Uterus (tissue), 3 donors: ENCODE measurements at regions not wholly inside any gene's neighbourhood (a gene's known extent, or its start where the extent isn't known, plus 50 kb on each side); places are given as distances from the start of the nearest gene placed in this dataset.

Experiments used
- DNase-seq, 2 donors: peaks; one replicate each; pipeline ENCODE4 v3.0.0-alpha.2; 2019 to 2020
- H3K27ac ChIP-seq, 2 donors: fragments of 200-600 bp; sonication (generic); 1 replicate in 1 of 2; 2 replicates in 1 of 2; pipeline ENCODE4 v1.5.1; 2016 to 2018
- H3K27me3 ChIP-seq, 2 donors: fragments of 200-600 bp; sonication (generic); one replicate each; pipeline ENCODE4 v1.5.1; 2018 to 2019; ENCODE audit warnings: control low read depth in 1 of 2
- H3K36me3 ChIP-seq, 2 donors: fragments of 200-600 bp; sonication (generic); one replicate each; pipeline ENCODE4 v1.5.1; 2019; ENCODE audit warnings: control low read depth in 1 of 2
- H3K4me1 ChIP-seq, 2 donors: fragments of 200-600 bp; sonication (generic); one replicate each; pipeline ENCODE4 v1.5.1; 2018 to 2019; ENCODE audit warnings: control low read depth in 1 of 2
- H3K4me3 ChIP-seq, 2 donors: fragments of 200-600 bp; sonication (generic); 1 replicate in 1 of 2; 2 replicates in 1 of 2; pipeline ENCODE4 v1.5.1; 2018 to 2019; ENCODE audit warnings: mild to moderate bottlenecking in 1 of 2
- H3K9me3 ChIP-seq, 2 donors: fragments of 200-600 bp; sonication (generic); one replicate each; pipeline ENCODE4 v1.5.1; 2019; ENCODE audit warnings: control low read depth in 1 of 2
- CTCF ChIP-seq, 4 experiments: fragments of 200-600 bp in 2 of 4; fragments of 450-650 bp in 2 of 4; sonication (generic) in 2 of 4; IDR thresholded peaks; one replicate each; pipeline ENCODE4 v1.5.1; 2016 to 2019; ENCODE audit warnings: antibody characterized with exemption in 4 of 4, mild to moderate bottlenecking in 2 of 4, moderate library complexity in 1 of 4
- POLR2A ChIP-seq, 2 donors: fragments of 450-650 bp; IDR thresholded peaks; one replicate each; pipeline ENCODE4 v1.6.1; 2016; ENCODE audit warnings: antibody characterized with exemption in 2 of 2, mild to moderate bottlenecking in 1 of 2, moderate library complexity in 1 of 2
- intact Hi-C: fragments of 100-400 bp; cut with DNase I; formaldehyde crosslinking; loops from one replicate; pipeline ENCODE4 v1.15.1; 2023; ENCODE audit warnings: low total_unique reads
- donor health status: DM: yes; HTN: yes; CAD: no.

GRCh38 chr17:13407381-13407780 is 194.3 kb downstream of the HS3ST3A1 start:
- no peaks in the 10 kb centered on the region for H3K36me3 ChIP-seq
- no peak for TF ChIP-seq POLR2A (IDR thresholded peaks at IDR 0.05)
- TF ChIP-seq CTCF (IDR thresholded peaks at IDR 0.05), result no peak
- no peak for DNase-seq
- H3K4me3 ChIP-seq, result no peak overlapping the region
- no peaks in the 10 kb centered on the region for H3K4me1 ChIP-seq
- H3K27ac ChIP-seq, result no peak overlapping the region
- intact Hi-C loops, result no loop called here
- no peaks in the 10 kb centered on the region for H3K27me3 ChIP-seq
- no peaks in the 10 kb centered on the region for H3K9me3 ChIP-seq

GRCh38 chr17:13405807-13406206 is 195.9 kb downstream of the HS3ST3A1 start:
- Histone ChIP-seq H3K27ac (no peak overlapping the region), H3K9me3 (no peaks in the 10 kb centered on the region), H3K27me3 (no peaks in the 10 kb centered on the region), H3K4me1 (no peaks in the 10 kb centered on the region), H3K4me3 (no peak overlapping the region), H3K36me3 (no peaks in the 10 kb centered on the region)
- no peak for TF ChIP-seq CTCF (IDR thresholded peaks at IDR 0.05)
- no peak for DNase-seq
- intact Hi-C loops, result no loop called here

- intact Hi-C loops, result no loop called here
- Histone ChIP-seq H3K27me3 (no peaks in the 10 kb centered on the region), H3K9me3 (no peaks in the 10 kb centered on the region), H3K4me3 (no peak overlapping the region), H3K36me3 (no peaks in the 10 kb centered on the region), H3K4me1 (no peaks in the 10 kb centered on the region), H3K27ac (no peak overlapping the region)
- no peak for DNase-seq
- TF ChIP-seq POLR2A (IDR thresholded peaks at IDR 0.05) (no peak), CTCF (IDR thresholded peaks at IDR 0.05) (no peak)
Measured at GRCh38 chr17:13405080-13405479, 196.6 kb downstream of the HS3ST3A1 start.

GRCh38 chr17:13403982-13404946 is 197.5 kb downstream of the HS3ST3A1 start:
- TF ChIP-seq POLR2A (IDR thresholded peaks at IDR 0.05) (no peak), CTCF (IDR thresholded peaks at IDR 0.05) (no peak)
- no peak for DNase-seq
- no peaks in the 10 kb centered on the region for H3K36me3 ChIP-seq
- H3K4me3 ChIP-seq, result no peak overlapping the region
- H3K9me3 ChIP-seq, result no peaks in the 10 kb centered on the region
- no peaks in the 10 kb centered on the region for H3K27me3 ChIP-seq
- H3K4me1 ChIP-seq, result no peaks in the 10 kb centered on the region
- intact Hi-C loops, result no loop called here
- H3K27ac ChIP-seq, result no peak overlapping the region

GRCh38 chr17:13400491-13400890 is 201.2 kb downstream of the HS3ST3A1 start:
- Histone ChIP-seq H3K4me1 (no peaks in the 10 kb centered on the region), H3K27ac (no peak overlapping the region), H3K27me3 (no peaks in the 10 kb centered on the region), H3K36me3 (no peaks in the 10 kb centered on the region), H3K9me3 (no peaks in the 10 kb centered on the region), H3K4me3 (no peak overlapping the region)
- TF ChIP-seq CTCF (IDR thresholded peaks at IDR 0.05), result no peak
- no peak for TF ChIP-seq POLR2A (IDR thresholded peaks at IDR 0.05)
- intact Hi-C loops, result no loop called here
- no peak for DNase-seq
